SK-N-SH (cell line): ENCODE measurements at regions not wholly inside any gene's neighbourhood (a gene's known extent, or its start where the extent isn't known, plus 50 kb on each side); places are given as distances from the start of the nearest gene placed in this dataset.

Source experiments
- FOSL2 ChIP-seq: IDR thresholded peaks from 2 replicates; pipeline ENCODE4 v1.4.0; 2012; ENCODE audit warnings: low read depth, mild to moderate bottlenecking, moderate library complexity, borderline replicate concordance
- GABPA ChIP-seq: IDR thresholded peaks from 2 replicates; pipeline ENCODE4 v1.4.0; 2012; ENCODE audit warnings: low read depth, mild to moderate bottlenecking
- JUND ChIP-seq: IDR thresholded peaks from 2 replicates; pipeline ENCODE4 v1.4.0; 2012
- RFX5 ChIP-seq: IDR thresholded peaks from 2 replicates; pipeline ENCODE4 v1.6.1; 2012; ENCODE audit warnings: mild to moderate bottlenecking, improper control_type of control experiment, low read length
- SIN3A ChIP-seq: IDR thresholded peaks from 2 replicates; pipeline ENCODE4 v1.6.1; 2012; ENCODE audit warnings: low read depth, mild to moderate bottlenecking, low read length, moderate library complexity, borderline replicate concordance
- SMC3 ChIP-seq: IDR thresholded peaks from 2 replicates; pipeline ENCODE4 v1.6.1; 2012; ENCODE audit warnings: low read depth, low read length, improper control_type of control experiment
- TAF1 ChIP-seq: IDR thresholded peaks from 2 replicates; pipeline ENCODE4 v1.6.1; 2012; ENCODE audit warnings: low read depth, mild to moderate bottlenecking, low read length, moderate library complexity, borderline replicate concordance
- TF ChIP-seq, protein P1 (sequence below): fragments of 200-600 bp; sonication (generic); IDR thresholded peaks from 2 replicates; pipeline ENCODE4 v1.6.1; 2017; ENCODE audit warnings: antibody characterized with exemption, mild to moderate bottlenecking, moderate library complexity
- TF ChIP-seq, protein P2 (sequence below): IDR thresholded peaks from 2 replicates; pipeline ENCODE4; 2012

DNA sequence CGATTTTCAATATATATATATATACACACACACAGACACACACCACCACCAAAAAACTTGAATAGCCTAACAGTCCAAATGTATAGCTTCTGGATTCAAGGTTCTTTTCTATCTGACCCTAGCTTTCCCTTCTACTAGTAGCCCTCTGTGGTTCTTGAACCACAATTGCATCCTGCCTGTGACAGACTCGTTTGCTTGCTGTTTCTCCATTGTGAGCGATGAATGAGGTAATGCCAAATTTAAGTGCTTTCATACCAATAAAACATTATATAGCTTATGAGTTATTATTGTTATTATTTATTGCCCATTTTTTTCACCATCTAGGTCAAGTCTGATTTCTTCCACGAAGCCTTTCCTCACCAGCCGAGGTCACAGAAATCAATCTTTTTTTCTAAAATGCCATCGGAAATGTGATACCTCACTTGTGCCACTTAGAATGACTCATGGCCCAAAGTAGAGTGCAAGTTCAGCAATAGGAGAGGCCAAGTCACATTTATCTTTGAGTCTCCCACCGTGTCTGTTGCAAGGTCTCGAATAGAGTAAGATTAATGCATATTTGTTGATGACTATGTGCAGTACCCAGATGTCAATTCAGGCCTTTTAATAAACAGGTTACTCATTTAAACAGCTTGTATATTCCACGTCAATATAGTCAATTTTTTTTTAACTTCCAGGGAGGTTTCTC, 1015.8 kb upstream of the SEL1L start:
- TF ChIP-seq GABPA (no peak), RFX5 (no peak), SMC3 (no peak), JUND (no peak), TAF1 (no peak), FOSL2 (no peak), SIN3A (no peak)
- TF ChIP-seq, protein P1, sequence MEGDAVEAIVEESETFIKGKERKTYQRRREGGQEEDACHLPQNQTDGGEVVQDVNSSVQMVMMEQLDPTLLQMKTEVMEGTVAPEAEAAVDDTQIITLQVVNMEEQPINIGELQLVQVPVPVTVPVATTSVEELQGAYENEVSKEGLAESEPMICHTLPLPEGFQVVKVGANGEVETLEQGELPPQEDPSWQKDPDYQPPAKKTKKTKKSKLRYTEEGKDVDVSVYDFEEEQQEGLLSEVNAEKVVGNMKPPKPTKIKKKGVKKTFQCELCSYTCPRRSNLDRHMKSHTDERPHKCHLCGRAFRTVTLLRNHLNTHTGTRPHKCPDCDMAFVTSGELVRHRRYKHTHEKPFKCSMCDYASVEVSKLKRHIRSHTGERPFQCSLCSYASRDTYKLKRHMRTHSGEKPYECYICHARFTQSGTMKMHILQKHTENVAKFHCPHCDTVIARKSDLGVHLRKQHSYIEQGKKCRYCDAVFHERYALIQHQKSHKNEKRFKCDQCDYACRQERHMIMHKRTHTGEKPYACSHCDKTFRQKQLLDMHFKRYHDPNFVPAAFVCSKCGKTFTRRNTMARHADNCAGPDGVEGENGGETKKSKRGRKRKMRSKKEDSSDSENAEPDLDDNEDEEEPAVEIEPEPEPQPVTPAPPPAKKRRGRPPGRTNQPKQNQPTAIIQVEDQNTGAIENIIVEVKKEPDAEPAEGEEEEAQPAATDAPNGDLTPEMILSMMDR = no peak
- TF ChIP-seq, protein P2, sequence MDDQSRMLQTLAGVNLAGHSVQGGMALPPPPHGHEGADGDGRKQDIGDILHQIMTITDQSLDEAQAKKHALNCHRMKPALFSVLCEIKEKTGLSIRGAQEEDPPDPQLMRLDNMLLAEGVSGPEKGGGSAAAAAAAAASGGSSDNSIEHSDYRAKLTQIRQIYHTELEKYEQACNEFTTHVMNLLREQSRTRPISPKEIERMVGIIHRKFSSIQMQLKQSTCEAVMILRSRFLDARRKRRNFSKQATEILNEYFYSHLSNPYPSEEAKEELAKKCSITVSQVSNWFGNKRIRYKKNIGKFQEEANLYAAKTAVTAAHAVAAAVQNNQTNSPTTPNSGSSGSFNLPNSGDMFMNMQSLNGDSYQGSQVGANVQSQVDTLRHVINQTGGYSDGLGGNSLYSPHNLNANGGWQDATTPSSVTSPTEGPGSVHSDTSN = no peak
